NCI-H82 (cell line): ENCODE measurements at regions not wholly inside any gene's neighbourhood (a gene's known extent, or its start where the extent isn't known, plus 50 kb on each side); places are given as distances from the start of the nearest gene placed in this dataset.
A peak's percentile ranks its signal among the peaks of the same experiment; 100 is the strongest.
"Not testable (repeated sequence)": the region's sequence is repeated elsewhere in the genome, so short reads cannot be mapped to it uniquely, and the experiment has no call there.

Experiments used
- DNase-seq: peaks from one replicate; lab custom pipeline; 2025; lab: John Stamatoyannopoulos, UW

GRCh38 chr6:26175033-26175427, 87.8 kb downstream of the HFE start:
- no peak for DNase-seq

- peak; percentile 91 for DNase-seq
Observed at GRCh38 chr6:26175428-26176181, 88.4 kb downstream of the HFE start.

GRCh38 chr6:26179675-26180074, 92.4 kb downstream of the HFE start:
- no peak for DNase-seq

GRCh38 chr6:26180346-26180745, 93.1 kb downstream of the HFE start:
- DNase-seq, result no peak

- DNase-seq, result no peak
Observed at GRCh38 chr6:26183237-26183580, 96.0 kb downstream of the HFE start.

- DNase-seq, result no peak
Observed at GRCh38 chr6:26183581-26184366, 96.5 kb downstream of the HFE start.

GRCh38 chr6:26184367-26184891, 97.2 kb downstream of the HFE start:
- DNase-seq, result no peak

- no peak for DNase-seq
Observed at GRCh38 chr6:26185004-26185403, 97.8 kb downstream of the HFE start.

GRCh38 chr6:26185802-26186201, 98.6 kb downstream of the HFE start:
- DNase-seq, result no peak

- DNase-seq, result no peak
Observed at GRCh38 chr6:26186652-26187051, 99.4 kb downstream of the HFE start.

GRCh38 chr6:26187292-26187691, 100.1 kb downstream of the HFE start:
- DNase-seq, result no peak

GRCh38 chr6:26187981-26188635, 100.9 kb downstream of the HFE start:
- DNase-seq, result peak; percentile 77

GRCh38 chr6:26191512-26191911, 104.3 kb downstream of the HFE start:
- not testable (repeated sequence) for DNase-seq

GRCh38 chr6:26193467-26194328, 106.5 kb downstream of the HFE start:
- DNase-seq, result no peak

- DNase-seq, result no peak
Observed at GRCh38 chr6:26194329-26194701, 107.1 kb downstream of the HFE start.

GRCh38 chr6:26194816-26195375, 107.7 kb downstream of the HFE start:
- no peak for DNase-seq

- peak; percentile 95 for DNase-seq
Observed at GRCh38 chr6:26195376-26195923, 108.2 kb downstream of the HFE start.

GRCh38 chr6:26195924-26196845, 109.0 kb downstream of the HFE start:
- peak; percentile 85 for DNase-seq

- peak; percentile 96 for DNase-seq
Observed at GRCh38 chr6:26196846-26197635, 109.8 kb downstream of the HFE start.
